HG02970 (cell line): ENCODE measurements at regions not wholly inside any gene's neighbourhood (a gene's known extent, or its start where the extent isn't known, plus 50 kb on each side); places are given as distances from the start of the nearest gene placed in this dataset.
"Not testable (repeated sequence)": the region's sequence is repeated elsewhere in the genome, so short reads cannot be mapped to it uniquely, and the experiment has no call there.

ENCODE experiments used
- ATAC-seq: cut with Tn5 transposase; IDR thresholded peaks from one replicate; pipeline ENCODE4 v1.9.1; 2021; ENCODE audit warnings: mild to moderate bottlenecking, moderate library complexity, moderate number of reproducible peaks; ENCODE audit not compliant: unreplicated experiment, low FRiP score

DNA sequence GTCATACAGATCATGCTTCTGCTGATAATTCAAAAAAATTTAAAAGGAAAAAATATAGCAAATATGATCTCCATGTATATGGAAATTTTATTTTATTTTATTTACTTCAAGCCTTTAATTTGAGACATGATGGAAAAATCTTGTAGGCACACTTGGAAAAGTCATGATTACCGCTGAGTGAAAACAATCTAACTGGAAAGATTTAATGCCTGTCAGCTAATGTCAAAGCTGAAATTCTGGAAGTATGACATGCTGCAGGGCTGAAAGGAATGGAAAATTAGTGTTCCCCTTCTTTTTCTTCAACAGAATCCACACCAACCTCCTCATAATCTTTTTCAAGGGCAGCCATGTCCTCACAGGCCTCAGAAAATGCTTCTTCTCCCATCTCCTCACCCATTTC lies 58.2 kb downstream of the RPRM start:
- ATAC-seq: no peak

- no peak for ATAC-seq
Measured at GRCh38 chr2:153417077-153417476, 61.5 kb downstream of the RPRM start.

DNA sequence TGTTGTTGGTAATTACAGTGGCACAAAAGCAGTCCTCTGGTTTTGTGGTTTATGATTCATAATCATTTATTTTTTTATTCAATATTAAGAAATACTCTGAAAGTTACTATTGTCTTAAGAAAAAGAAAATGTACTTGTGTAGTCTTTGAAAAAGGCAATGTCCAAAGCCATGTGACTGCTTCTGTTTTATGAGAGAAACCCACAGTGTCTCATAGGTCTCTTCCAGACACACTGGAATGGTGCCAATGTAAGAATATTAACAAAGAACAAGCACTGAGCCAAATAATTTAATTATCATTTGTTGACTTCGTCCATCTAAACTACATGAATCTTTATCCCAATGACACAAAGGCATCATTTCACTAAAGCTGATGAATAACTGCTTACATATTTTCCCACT lies 62.5 kb downstream of the RPRM start:
- no peak for ATAC-seq

DNA sequence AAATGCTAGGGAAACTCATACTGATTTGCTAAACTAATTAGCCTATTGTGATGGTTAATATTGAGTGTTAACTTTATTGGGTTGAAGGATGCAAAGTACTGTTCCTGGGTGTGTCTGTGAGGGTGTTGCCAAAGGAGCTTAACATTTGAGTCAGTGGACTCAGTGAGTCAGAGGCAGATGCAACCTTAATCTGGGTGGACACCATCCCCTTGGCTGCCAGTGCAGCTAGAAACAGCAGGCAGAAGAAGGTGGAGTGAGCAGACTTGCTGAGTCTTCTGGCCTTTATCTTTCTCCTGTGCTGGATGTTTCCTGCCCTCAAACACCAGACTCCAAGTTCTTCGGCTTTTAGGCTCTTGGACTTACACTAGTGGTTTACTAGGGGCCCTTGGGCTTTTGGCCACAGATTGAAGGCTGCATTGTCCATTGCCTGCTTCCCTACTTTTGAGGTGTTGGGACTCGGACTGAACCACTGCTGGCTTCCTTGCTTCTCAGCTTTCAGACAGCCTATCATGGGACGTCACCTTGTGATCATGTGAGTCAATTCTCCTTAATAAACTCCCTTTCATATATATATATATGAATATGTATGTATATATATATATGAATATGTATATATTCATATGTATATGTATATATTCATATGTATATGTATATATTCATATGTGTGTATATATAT lies 69.7 kb downstream of the RPRM start:
- ATAC-seq: no peak

DNA sequence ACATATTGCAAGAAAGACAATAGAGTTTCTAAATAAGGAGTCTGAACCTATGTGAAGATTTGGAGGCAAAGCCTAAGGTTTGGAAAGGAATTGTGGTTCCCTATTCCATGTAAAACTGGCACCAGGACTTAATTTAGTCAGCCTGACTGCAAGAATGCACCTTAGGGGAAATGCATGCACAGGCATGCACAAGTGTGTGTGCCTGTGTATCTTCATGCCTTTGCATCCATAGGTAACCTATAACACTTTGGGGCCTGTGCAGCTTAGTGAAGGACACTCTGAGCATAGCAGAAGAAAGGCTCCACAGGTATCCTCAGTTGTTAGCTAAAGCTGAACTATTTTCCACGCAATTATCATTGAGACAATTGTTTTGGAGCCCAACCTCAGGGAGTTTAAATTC lies 73.4 kb downstream of the RPRM start:
- no peak for ATAC-seq

GRCh38 chr2:153404792-153405191 lies 73.8 kb downstream of the RPRM start:
- ATAC-seq: no peak

- ATAC-seq: no peak
Measured at GRCh38 chr2:153403940-153404339, 74.6 kb downstream of the RPRM start.

DNA sequence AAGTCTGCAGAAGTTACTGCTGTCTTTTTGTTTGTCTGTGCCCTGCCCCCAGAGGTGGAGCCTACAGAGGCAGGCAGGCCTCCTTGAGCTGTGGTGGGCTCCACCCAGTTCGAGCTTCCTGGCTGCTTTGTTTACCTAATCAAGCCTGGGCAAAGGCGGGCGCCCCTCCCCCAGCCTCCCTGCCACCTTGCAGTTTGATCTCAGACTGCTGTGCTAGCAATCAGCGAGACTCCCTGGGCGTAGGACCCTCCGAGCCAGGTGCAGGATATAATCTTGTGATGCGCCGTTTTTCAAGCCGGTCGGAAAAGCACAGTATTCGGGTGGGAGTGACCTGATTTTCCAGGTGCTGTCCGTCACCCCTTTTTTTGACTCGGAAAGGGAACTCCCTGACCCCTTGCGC lies 75.2 kb downstream of the RPRM start:
- ATAC-seq: not testable (repeated sequence)

GRCh38 chr2:153394686-153395085 lies 83.9 kb downstream of the RPRM start:
- ATAC-seq: no peak

DNA sequence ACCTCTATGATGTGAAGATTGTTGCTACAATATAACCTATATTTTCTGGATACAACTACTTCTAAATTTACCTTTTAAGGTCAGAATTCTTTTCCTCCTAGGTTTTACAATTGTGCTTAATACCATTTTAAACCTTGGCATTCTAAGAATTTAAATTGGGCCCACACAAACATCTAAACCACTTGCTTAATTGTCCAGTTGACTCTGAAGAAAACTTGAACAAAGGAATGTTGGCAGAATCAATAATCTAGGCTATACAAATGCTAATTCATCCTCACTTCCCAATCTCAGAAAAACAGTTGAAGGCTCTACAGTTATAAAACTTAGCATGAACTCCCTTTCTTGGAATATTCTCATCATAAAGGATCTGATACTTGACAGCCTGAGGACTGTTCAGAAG lies 84.3 kb downstream of the RPRM start:
- ATAC-seq: no peak

DNA sequence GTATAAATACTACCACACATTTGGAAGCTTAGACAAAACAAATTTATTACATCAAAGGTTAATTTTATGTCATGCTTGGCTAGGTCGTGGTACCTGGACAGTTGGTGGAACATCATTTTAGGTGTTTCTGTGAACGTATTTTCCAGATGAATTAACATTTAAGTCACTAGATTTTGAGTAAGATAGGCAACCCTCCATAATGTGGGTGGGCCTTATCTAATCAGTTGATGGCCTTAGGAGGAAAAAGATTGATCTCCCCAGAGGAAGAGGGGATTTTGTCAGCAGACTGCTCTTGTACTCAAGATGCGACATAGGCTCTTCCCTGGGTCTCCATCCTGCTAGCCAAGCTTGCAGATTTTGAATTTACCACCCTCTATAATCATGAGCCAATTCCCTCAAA lies 85.0 kb downstream of the RPRM start:
- ATAC-seq: no peak

GRCh38 chr2:153391131-153391530 lies 87.4 kb downstream of the RPRM start:
- no peak for ATAC-seq

GRCh38 chr2:153388246-153388645 lies 90.3 kb downstream of the RPRM start:
- no peak for ATAC-seq

DNA sequence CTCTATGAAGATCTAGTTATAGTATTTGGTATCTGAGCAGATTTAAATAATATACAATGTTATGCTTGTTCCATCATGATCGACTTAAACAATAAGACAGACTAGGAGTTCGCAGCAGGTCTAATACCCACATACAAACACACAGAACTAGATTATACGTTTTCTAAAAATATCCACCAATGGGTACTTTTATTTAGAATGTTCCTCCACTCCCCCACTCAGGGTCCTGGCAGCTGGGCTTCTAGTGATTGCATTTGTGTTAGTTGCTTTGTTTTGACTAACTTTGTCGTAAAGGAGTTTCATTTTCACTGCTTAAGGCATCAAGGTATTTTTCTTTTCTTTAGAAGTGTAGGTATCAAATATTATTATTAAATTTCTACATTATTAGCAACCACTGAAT lies 91.4 kb downstream of the RPRM start:
- ATAC-seq: no peak

DNA sequence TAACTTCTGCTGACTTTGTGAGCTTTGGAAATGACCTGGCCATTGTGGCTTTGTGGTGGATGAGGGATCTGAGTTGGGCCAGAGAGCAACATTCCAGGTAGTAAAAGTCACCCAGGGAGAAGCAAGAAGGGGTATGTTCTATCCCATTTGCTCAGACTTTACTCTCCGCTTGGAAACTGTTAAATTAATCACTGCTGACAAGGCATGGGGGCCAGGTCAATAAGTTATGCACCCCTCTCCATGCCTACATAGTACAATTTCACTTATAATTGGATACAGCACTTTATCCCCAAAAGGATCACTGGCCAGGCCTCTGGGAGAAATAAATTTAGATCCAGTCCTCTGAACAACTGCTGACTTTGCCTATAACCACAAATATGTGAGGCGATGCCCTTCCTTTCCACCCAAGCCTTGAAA lies 92.1 kb downstream of the RPRM start:
- no peak for ATAC-seq

DNA sequence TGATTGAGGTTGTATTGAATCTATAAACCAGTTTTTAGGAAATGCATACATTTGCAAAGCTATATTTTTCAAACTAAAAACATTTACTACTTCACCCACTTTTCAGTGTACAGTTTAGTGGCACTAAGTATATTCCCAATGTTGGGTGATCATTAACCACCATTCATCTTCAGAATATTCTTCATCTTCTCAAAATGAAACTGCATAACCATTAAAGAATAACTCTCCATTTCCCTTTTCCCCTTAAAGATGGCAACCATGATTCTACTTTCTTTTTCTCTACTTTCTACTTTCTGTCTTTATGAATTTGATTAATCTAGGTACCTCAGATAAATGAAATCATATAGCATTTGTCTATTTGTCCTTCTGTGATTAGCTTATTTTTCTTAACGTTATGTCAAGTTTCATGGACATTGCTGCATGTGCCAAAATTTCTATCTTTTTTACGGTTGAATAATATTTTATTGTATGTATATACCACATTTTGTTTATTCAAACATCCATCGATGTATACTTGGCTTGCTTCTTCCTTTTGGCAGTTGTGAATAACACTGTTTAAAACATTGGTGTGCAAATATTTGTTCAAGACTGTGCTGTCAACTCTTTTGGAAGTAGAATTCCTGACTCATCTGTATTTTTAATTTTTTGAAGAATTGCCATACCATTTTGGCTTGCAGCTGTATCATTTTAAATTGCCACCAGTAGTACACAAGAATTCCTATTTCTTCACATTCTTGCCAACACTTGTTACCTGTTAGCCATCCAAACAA lies 104.9 kb downstream of the RPRM start:
- ATAC-seq: no peak

- ATAC-seq: no peak
Measured at GRCh38 chr2:153360239-153360638, 118.3 kb downstream of the RPRM start.

DNA sequence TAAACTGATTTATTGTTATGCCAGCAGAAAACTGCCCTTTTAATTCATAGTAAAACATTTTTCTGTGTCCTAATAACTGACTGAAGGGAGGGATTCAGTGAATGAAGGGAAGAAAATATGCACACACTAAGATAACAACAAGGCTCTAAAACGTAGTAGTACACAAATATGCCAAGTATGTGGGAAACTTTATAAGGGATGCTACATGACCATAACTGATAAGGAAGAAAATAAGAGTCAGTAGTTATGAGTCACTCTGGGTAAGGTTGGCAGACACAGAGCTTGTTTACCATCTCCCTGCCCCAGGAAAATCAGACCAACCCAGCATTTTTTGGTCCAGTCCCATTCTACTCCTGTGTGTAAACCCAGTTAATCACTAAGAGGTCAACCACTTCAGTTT lies 124.2 kb downstream of the RPRM start:
- no peak for ATAC-seq

DNA sequence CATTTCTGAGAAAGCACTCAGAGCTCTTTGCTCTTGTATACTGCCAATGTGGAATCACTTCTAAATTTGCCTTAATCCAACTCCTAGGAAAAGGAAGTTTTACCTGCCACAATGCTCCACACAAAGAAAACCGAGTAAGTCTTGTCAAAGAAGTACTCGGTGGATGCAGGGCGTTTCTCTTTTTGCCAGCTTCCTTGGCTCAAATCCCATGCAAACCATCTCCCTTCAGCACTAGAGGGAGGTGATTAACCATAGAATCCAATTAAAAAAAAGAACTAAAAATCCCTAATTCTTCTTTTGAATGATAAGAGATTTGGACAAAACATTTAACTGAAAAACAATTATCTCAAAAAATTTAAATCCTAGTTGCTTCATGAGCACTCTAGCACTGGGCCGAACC lies 129.0 kb downstream of the RPRM start:
- ATAC-seq: no peak

GRCh38 chr2:153347818-153348495 lies 130.6 kb downstream of the RPRM start:
- ATAC-seq: no peak

- ATAC-seq: no peak
Measured at GRCh38 chr2:153320879-153321278, 157.7 kb downstream of the RPRM start.

- ATAC-seq: no peak
Measured at GRCh38 chr2:153311432-153311831, 167.1 kb downstream of the RPRM start.
